Upper lobe of left lung (tissue), 4 donors: ENCODE measurements at regions not wholly inside any gene's neighbourhood (a gene's known extent, or its start where the extent isn't known, plus 50 kb on each side); places are given as distances from the start of the nearest gene placed in this dataset.

Experiments used
- CTCF ChIP-seq, 6 experiments: fragments of 450-650 bp in 4 of 6; fragments of 200-600 bp in 2 of 6; sonication (generic) in 2 of 6; IDR thresholded peaks; one replicate each; pipeline ENCODE4 v1.5.1; 2016 to 2019; ENCODE audit warnings: antibody characterized with exemption in 6 of 6
- EP300 ChIP-seq, 4 donors: sonication (generic); formaldehyde crosslinking; IDR thresholded peaks; one replicate each; pipeline ENCODE4 v1.5.1; 2017; ENCODE audit warnings: antibody characterized with exemption in 4 of 4, control low read depth in 2 of 4
- POLR2A ChIP-seq, 4 donors: fragments of 450-650 bp; IDR thresholded peaks; one replicate each; pipeline ENCODE4 v1.5.1; 2016 to 2017; ENCODE audit warnings: antibody characterized with exemption in 4 of 4, mild to moderate bottlenecking in 2 of 4
- POLR2AphosphoS5 ChIP-seq, 2 donors: sonication (generic); formaldehyde crosslinking; IDR thresholded peaks; one replicate each; pipeline ENCODE4 v1.5.1; 2017; ENCODE audit warnings: antibody characterized with exemption in 2 of 2

DNA sequence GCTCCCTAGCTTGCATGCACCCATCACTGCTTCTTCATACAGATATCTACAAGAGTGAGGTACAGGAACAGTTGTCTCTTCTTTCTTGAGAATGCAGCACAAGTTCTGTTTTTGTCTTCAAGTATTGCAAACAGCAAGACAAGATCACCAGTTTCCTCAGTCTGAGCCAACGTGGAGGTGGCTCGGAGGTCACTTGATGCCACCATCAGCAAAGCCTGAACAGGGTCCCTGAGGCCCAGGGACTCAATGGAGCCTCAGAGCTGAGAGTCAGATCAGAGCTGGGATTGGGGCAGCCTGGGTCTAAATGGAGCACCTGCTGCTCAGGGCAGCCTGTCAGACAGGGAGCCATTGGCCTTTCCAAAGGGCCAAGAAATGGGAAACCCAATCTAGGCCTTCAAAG is 290.7 kb upstream of the ID2 start:
- TF ChIP-seq CTCF (IDR thresholded peaks at IDR 0.05) = no peak
- no peak for TF ChIP-seq POLR2A (IDR thresholded peaks at IDR 0.05)
- TF ChIP-seq EP300 (IDR thresholded peaks at IDR 0.05) = no peak
- no peak for TF ChIP-seq POLR2AphosphoS5 (IDR thresholded peaks at IDR 0.05)
